ENCODE measurements at regions not wholly inside any gene's neighbourhood (a gene's known extent, or its start where the extent isn't known, plus 50 kb on each side); places are given as distances from the start of the nearest gene placed in this dataset.
"Not testable (repeated sequence)": the region's sequence is repeated elsewhere in the genome, so short reads cannot be mapped to it uniquely, and the experiment has no call there.

- ATAC-seq, result no peak
- 49 to 62% (median 57%) methylated on average over 1 of the region's 1 CpG for WGBS, 3 donors
- Histone ChIP-seq H3K4me3 (no peak overlapping the region), H3K36me3 (ENCODE audit: insufficient read depth in 1 of 2, low read depth in 1 of 2) (no peaks in the 10 kb centered on the region), H3K9me3 (no peaks in the 10 kb centered on the region), H3K27ac (no peak overlapping the region), H3K27me3 (ENCODE audit: insufficient read depth in 3 of 3, low read length in 2 of 3) (no peaks in the 10 kb centered on the region), H3K4me1 (no peaks in the 10 kb centered on the region)
- intact Hi-C loops (cut with DNase I), result no loop called here
- no peak for TF ChIP-seq CTCF (IDR thresholded peaks at IDR 0.05)
- DNase-seq, result no peak
These were observed 997.0 kb upstream of the POT1 start for GRCh38 chr7:125926621-125927020.

GRCh38 chr7:125924037-125924436, 994.4 kb upstream of the POT1 start:
- H3K27me3 ChIP-seq (ENCODE audit: insufficient read depth in 3 of 3, low read length in 2 of 3), result no peaks in the 10 kb centered on the region
- H3K4me1 ChIP-seq, result no peaks in the 10 kb centered on the region
- no peak for TF ChIP-seq CTCF (IDR thresholded peaks at IDR 0.05)
- intact Hi-C loops (cut with DNase I), result no loop called here
- H3K36me3 ChIP-seq (ENCODE audit: insufficient read depth in 1 of 2, low read depth in 1 of 2), result no peaks in the 10 kb centered on the region
- DNase-seq (no peak), ATAC-seq (no peak)
- WGBS, 3 donors, result 38 to 53% (median 45%) methylated on average over 2 of the region's 2 CpGs
- H3K27ac ChIP-seq, result no peak overlapping the region
- H3K4me3 ChIP-seq, result no peak overlapping the region
- no peaks in the 10 kb centered on the region for H3K9me3 ChIP-seq

- H3K4me1 ChIP-seq; H3K36me3 ChIP-seq (ENCODE audit: insufficient read depth in 1 of 2, low read depth in 1 of 2); H3K4me3 ChIP-seq; DNase-seq; H3K9me3 ChIP-seq; H3K27ac ChIP-seq; ATAC-seq; H3K27me3 ChIP-seq (ENCODE audit: insufficient read depth in 3 of 3, low read length in 2 of 3); intact Hi-C loops (cut with DNase I): not testable (repeated sequence)
- WGBS, 3 donors, result 50 to 70% (median 64%) methylated on average over 3 to 4 of the region's 4 CpGs
These were observed 985.8 kb upstream of the POT1 start for GRCh38 chr7:125915381-125915948.

- Histone ChIP-seq H3K27ac (no peak overlapping the region), H3K36me3 (ENCODE audit: insufficient read depth in 1 of 2, low read depth in 1 of 2) (no peaks in the 10 kb centered on the region), H3K9me3 (no peaks in the 10 kb centered on the region), H3K27me3 (ENCODE audit: insufficient read depth in 3 of 3, low read length in 2 of 3) (no peaks in the 10 kb centered on the region), H3K4me1 (no peaks in the 10 kb centered on the region), H3K4me3 (no peak overlapping the region)
- ATAC-seq, result no peak
- intact Hi-C loops (cut with DNase I), result no loop called here
- DNase-seq, result no peak
- no peak for TF ChIP-seq CTCF (IDR thresholded peaks at IDR 0.05)
- WGBS, 3 donors, result 83 to 91% (median 87%) methylated on average over 2 of the region's 2 CpGs
These were observed 979.1 kb upstream of the POT1 start for GRCh38 chr7:125908711-125909110.

GRCh38 chr7:125899577-125899976, 970.0 kb upstream of the POT1 start:
- WGBS, 3 donors, result 84% methylated on average over 1 of the region's 1 CpG
- H3K4me1 ChIP-seq, result no peaks in the 10 kb centered on the region
- DNase-seq, result no peak
- no peaks in the 10 kb centered on the region for H3K9me3 ChIP-seq
- H3K36me3 ChIP-seq (ENCODE audit: insufficient read depth in 1 of 2, low read depth in 1 of 2), result no peaks in the 10 kb centered on the region
- no peak for TF ChIP-seq CTCF (IDR thresholded peaks at IDR 0.05)
- H3K4me3 ChIP-seq, result no peak overlapping the region
- no peaks in the 10 kb centered on the region for H3K27me3 ChIP-seq (ENCODE audit: insufficient read depth in 3 of 3, low read length in 2 of 3)
- intact Hi-C loops (cut with DNase I), result no loop called here
- ATAC-seq, result no peak
- no peak overlapping the region for H3K27ac ChIP-seq
